ENCODE measurements at regions not wholly inside any gene's neighbourhood (a gene's known extent, or its start where the extent isn't known, plus 50 kb on each side); places are given as distances from the start of the nearest gene placed in this dataset.

DNA sequence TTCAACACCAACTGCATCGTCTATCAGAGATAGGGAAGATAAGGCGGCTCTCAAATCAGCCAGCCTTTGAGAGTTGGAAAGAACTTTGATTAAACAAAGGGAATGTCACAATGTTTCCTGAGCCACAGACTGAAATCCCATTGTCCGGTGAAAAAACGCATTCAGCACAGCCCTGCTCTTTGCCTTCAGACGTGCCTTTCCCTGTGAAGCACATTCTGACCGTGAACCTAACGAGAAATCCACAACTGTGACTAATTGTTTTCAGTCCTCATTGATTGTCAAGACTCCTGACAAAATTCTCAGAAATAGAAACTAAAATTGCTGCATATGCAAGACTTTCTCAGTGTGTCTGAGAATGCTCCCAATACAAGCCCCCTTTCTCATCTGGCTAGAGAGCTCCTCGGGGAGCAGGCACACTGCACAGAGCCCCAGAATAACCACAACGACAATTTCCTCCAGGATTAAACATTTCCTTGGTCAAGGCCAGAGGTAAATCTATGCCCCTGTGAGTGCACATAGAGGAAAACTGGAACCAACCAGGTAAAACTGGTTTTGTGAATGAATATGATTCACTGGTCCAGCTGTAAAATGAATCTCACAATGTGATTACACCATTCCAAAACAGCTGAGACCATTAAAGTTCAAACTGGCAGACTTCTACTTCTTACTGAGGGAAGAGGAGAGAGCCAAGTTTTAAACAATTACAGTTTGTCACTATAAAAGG lies 561.9 kb upstream of the ID2 start:
- TF ChIP-seq, protein P1, sequence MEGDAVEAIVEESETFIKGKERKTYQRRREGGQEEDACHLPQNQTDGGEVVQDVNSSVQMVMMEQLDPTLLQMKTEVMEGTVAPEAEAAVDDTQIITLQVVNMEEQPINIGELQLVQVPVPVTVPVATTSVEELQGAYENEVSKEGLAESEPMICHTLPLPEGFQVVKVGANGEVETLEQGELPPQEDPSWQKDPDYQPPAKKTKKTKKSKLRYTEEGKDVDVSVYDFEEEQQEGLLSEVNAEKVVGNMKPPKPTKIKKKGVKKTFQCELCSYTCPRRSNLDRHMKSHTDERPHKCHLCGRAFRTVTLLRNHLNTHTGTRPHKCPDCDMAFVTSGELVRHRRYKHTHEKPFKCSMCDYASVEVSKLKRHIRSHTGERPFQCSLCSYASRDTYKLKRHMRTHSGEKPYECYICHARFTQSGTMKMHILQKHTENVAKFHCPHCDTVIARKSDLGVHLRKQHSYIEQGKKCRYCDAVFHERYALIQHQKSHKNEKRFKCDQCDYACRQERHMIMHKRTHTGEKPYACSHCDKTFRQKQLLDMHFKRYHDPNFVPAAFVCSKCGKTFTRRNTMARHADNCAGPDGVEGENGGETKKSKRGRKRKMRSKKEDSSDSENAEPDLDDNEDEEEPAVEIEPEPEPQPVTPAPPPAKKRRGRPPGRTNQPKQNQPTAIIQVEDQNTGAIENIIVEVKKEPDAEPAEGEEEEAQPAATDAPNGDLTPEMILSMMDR (conservative IDR thresholded peaks at IDR 0.05; ENCODE audit: low read length) = no peak
- TF ChIP-seq EZH2phosphoT487 (IDR thresholded peaks at IDR 0.05; ENCODE audit: borderline replicate concordance) = no peak

All from Loucy (cell line).